Liver (tissue), 8 donors: ENCODE measurements at regions not wholly inside any gene's neighbourhood (a gene's known extent, or its start where the extent isn't known, plus 50 kb on each side); places are given as distances from the start of the nearest gene placed in this dataset.

Experiments
- DNase-seq: peaks from one replicate; pipeline ENCODE4 v3.0.0-alpha.2; 2017; ENCODE audit warnings: low spot score
- H3K27ac ChIP-seq, 2 donors: one replicate each; pipeline ENCODE4 v1.7.0; 2013; ENCODE audit warnings: inconsistent platforms in 2 of 2, low read length in 2 of 2, control low read depth in 1 of 2, low read depth in 1 of 2, mild to moderate bottlenecking in 1 of 2
- H3K27me3 ChIP-seq, 4 donors: one replicate each; pipeline versions ENCODE4 v1.6.1 to v1.7.0; 2013; ENCODE audit warnings: low read length in 3 of 4, inconsistent platforms in 1 of 4, mild to moderate bottlenecking in 1 of 4, moderate library complexity in 1 of 4; ENCODE audit not compliant: control insufficient read depth in 4 of 4, insufficient read depth in 4 of 4
- H3K36me3 ChIP-seq, 4 donors: one replicate each; pipeline versions ENCODE4 v1.6.1 to v1.7.0; 2013; ENCODE audit warnings: low read length in 3 of 4, mild to moderate bottlenecking in 3 of 4, low read depth in 1 of 4, moderate library complexity in 1 of 4; ENCODE audit not compliant: control insufficient read depth in 4 of 4, insufficient read depth in 3 of 4
- H3K4me1 ChIP-seq, 4 donors: one replicate each; pipeline versions ENCODE4 v1.6.1 to v1.7.0; 2013; ENCODE audit warnings: low read length in 3 of 4, mild to moderate bottlenecking in 3 of 4, moderate library complexity in 1 of 4; ENCODE audit not compliant: control insufficient read depth in 4 of 4, insufficient read depth in 4 of 4
- H3K4me3 ChIP-seq, 3 donors: one replicate each; pipeline versions ENCODE4 v1.6.1 to v1.7.0; 2013; ENCODE audit warnings: low read length in 3 of 3, control low read depth in 1 of 3, low read depth in 1 of 3, mild to moderate bottlenecking in 1 of 3
- H3K9ac ChIP-seq, 2 donors: one replicate each; pipeline ENCODE4 v1.7.0; 2013; ENCODE audit warnings: low read length in 2 of 2, mild to moderate bottlenecking in 2 of 2, moderate library complexity in 2 of 2, control low read depth in 1 of 2, low read depth in 1 of 2
- H3K9me3 ChIP-seq, 4 donors: one replicate each; pipeline versions ENCODE4 v1.6.1 to v1.7.0; 2013; ENCODE audit warnings: low read length in 3 of 4; ENCODE audit not compliant: control insufficient read depth in 4 of 4
- CTCF ChIP-seq: fragments of 150-350 bp; IDR thresholded peaks from 2 replicates; pipeline ENCODE4 v1.5.1; 2017; ENCODE audit warnings: improper control_type of control experiment, low read depth, low read length; ENCODE audit not compliant: missing input control
- EGR1 ChIP-seq, 2 donors: IDR thresholded peaks; 2 replicates each; pipeline ENCODE4 v1.6.1; 2016 to 2018; ENCODE audit warnings: antibody characterized with exemption in 2 of 2, low read depth in 2 of 2
- FOXA1 ChIP-seq: IDR thresholded peaks from 2 replicates; pipeline ENCODE4 v1.6.1; 2016; ENCODE audit warnings: antibody characterized with exemption
- GABPA ChIP-seq, 2 donors: IDR thresholded peaks in 1 of 2; conservative IDR thresholded peaks in 1 of 2; 2 replicates each; pipeline ENCODE4 v1.6.1; 2016; ENCODE audit warnings: antibody characterized with exemption in 2 of 2, mild to moderate bottlenecking in 1 of 2, moderate library complexity in 1 of 2
- HNF4G ChIP-seq: IDR thresholded peaks from 2 replicates; pipeline ENCODE4 v1.6.1; 2016; ENCODE audit warnings: antibody characterized with exemption
- JUND ChIP-seq, 2 donors: IDR thresholded peaks; 2 replicates each; pipeline ENCODE4 v1.6.1; 2016; ENCODE audit warnings: antibody characterized with exemption in 2 of 2
- MAX ChIP-seq: IDR thresholded peaks from 2 replicates; pipeline ENCODE4 v1.6.1; 2016; ENCODE audit warnings: antibody characterized with exemption
- RAD21 ChIP-seq, 2 donors: IDR thresholded peaks; 2 replicates each; pipeline ENCODE4 v1.6.1; 2016; ENCODE audit warnings: antibody characterized with exemption in 2 of 2, mild to moderate bottlenecking in 2 of 2
- RXRA ChIP-seq, 2 donors: IDR thresholded peaks; 2 replicates each; pipeline ENCODE4 v1.6.1; 2017 to 2018; ENCODE audit warnings: antibody characterized with exemption in 2 of 2, mild to moderate bottlenecking in 1 of 2
- TAF1 ChIP-seq: conservative IDR thresholded peaks from 2 replicates; pipeline ENCODE4 v1.6.1; 2016; ENCODE audit warnings: antibody characterized with exemption, mild to moderate bottlenecking
- YY1 ChIP-seq: IDR thresholded peaks from 2 replicates; pipeline ENCODE4 v1.6.1; 2016; ENCODE audit warnings: antibody characterized with exemption, mild to moderate bottlenecking
- WGBS: extraction: QIAGEN DNeasy Blood & Tissue Kit; methylation state at CpG from one replicate; pipeline ENCODE4 v1.1.7; 2013; 5-methylcytosine and 5-hydroxymethylcytosine counted together
- TF ChIP-seq, protein P1 (sequence below): IDR thresholded peaks from 2 replicates; pipeline ENCODE4 v1.6.1; 2016; ENCODE audit warnings: antibody characterized with exemption
- TF ChIP-seq, protein P2 (sequence below): IDR thresholded peaks from 2 replicates; pipeline ENCODE4 v1.6.1; 2016; ENCODE audit warnings: antibody characterized with exemption, mild to moderate bottlenecking
- TF ChIP-seq, protein P3 (sequence below): IDR thresholded peaks from 2 replicates; pipeline ENCODE4 v1.6.1; 2016; ENCODE audit warnings: antibody characterized with exemption
- donor health status: healthy.
- donor health status: healthy.
- donor health status: healthy.
- donor health status: healthy.
- donor health status: healthy.

- no peaks in the 10 kb centered on the region for H3K36me3 ChIP-seq
- TF ChIP-seq YY1 = no peak
- no peak for TF ChIP-seq CTCF
- no peak for TF ChIP-seq GABPA (IDR thresholded peaks at IDR 0.05 in 1 of 2, conservative IDR thresholded peaks at IDR 0.05 in 1 of 2)
- TF ChIP-seq FOXA1 = no peak
- TF ChIP-seq, protein P1, sequence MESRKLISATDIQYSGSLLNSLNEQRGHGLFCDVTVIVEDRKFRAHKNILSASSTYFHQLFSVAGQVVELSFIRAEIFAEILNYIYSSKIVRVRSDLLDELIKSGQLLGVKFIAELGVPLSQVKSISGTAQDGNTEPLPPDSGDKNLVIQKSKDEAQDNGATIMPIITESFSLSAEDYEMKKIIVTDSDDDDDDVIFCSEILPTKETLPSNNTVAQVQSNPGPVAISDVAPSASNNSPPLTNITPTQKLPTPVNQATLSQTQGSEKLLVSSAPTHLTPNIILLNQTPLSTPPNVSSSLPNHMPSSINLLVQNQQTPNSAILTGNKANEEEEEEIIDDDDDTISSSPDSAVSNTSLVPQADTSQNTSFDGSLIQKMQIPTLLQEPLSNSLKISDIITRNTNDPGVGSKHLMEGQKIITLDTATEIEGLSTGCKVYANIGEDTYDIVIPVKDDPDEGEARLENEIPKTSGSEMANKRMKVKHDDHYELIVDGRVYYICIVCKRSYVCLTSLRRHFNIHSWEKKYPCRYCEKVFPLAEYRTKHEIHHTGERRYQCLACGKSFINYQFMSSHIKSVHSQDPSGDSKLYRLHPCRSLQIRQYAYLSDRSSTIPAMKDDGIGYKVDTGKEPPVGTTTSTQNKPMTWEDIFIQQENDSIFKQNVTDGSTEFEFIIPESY = no peak
- TF ChIP-seq TAF1 = no peak
- TF ChIP-seq, protein P2, sequence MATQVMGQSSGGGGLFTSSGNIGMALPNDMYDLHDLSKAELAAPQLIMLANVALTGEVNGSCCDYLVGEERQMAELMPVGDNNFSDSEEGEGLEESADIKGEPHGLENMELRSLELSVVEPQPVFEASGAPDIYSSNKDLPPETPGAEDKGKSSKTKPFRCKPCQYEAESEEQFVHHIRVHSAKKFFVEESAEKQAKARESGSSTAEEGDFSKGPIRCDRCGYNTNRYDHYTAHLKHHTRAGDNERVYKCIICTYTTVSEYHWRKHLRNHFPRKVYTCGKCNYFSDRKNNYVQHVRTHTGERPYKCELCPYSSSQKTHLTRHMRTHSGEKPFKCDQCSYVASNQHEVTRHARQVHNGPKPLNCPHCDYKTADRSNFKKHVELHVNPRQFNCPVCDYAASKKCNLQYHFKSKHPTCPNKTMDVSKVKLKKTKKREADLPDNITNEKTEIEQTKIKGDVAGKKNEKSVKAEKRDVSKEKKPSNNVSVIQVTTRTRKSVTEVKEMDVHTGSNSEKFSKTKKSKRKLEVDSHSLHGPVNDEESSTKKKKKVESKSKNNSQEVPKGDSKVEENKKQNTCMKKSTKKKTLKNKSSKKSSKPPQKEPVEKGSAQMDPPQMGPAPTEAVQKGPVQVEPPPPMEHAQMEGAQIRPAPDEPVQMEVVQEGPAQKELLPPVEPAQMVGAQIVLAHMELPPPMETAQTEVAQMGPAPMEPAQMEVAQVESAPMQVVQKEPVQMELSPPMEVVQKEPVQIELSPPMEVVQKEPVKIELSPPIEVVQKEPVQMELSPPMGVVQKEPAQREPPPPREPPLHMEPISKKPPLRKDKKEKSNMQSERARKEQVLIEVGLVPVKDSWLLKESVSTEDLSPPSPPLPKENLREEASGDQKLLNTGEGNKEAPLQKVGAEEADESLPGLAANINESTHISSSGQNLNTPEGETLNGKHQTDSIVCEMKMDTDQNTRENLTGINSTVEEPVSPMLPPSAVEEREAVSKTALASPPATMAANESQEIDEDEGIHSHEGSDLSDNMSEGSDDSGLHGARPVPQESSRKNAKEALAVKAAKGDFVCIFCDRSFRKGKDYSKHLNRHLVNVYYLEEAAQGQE = no peak
- TF ChIP-seq HNF4G = no peak
- peaks cover 0 to 2% (median 0%) of the 10 kb centered on the region in 4 donors for H3K27me3 ChIP-seq
- no peak for DNase-seq
- H3K4me3 ChIP-seq = no peak overlapping the region
- no peak overlapping the region for H3K9ac ChIP-seq
- peaks cover 13 to 24% (median 18%) of the 10 kb centered on the region in 4 donors for H3K9me3 ChIP-seq
- peaks cover 0 to 4% (median 0%) of the 10 kb centered on the region in 4 donors for H3K4me1 ChIP-seq
- 72% methylated on average over 1 of the region's 1 CpG for WGBS
- H3K27ac ChIP-seq = no peak overlapping the region
These were observed 179.0 kb downstream of the POM121L12 start for GRCh38 chr7:53214463-53214862.

DNA sequence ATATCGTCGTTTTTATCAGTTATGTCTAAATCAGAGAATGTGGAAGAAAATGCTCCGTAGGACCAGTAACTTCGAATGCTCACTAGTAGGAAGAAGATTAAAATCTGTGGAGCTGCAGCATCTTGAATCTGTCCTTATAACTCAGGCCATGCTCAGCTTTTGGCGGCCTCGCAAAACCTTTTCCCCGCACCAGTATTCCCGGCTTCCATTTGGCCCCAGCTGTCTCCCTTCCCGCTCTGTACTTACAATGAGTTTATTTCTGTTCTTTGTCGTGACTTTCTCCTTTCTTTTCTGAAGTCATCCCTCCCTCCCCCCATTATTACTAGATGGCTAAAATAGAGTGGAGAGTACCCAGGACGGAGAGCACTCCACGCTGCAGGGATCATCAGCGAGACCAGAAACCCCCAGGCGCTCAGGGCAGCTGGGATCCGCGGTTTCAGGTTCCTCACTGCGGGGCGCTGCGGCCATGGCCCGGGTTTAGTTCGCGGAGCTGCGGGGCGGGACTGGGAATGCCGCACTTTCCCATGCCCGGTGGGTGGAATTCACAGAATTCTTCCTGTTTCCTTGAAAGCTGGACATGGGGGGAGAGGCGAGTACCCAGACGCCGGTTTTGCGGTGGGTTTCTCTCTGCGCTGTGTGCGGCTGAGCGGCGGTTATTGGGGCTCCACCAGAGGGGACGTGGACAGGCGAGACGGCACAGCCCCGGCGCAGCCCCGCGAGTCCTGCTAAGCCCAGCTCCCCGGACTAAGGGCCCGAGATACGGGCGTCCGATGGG, 183.5 kb downstream of the POM121L12 start:
- peaks cover 0 to 2% (median 0%) of the 10 kb centered on the region in 4 donors for H3K27me3 ChIP-seq
- WGBS = 12% methylated on average over 46 of the region's 46 CpGs
- H3K27ac ChIP-seq = no peak overlapping the region
- no peaks in the 10 kb centered on the region for H3K36me3 ChIP-seq
- H3K9me3 ChIP-seq = peaks cover 3 to 13% (median 10%) of the 10 kb centered on the region in 4 donors
- H3K4me3 ChIP-seq = peak overlapping the region in 1 of 3 donors; percentile 31
- no peak overlapping the region for H3K9ac ChIP-seq
- no peak for DNase-seq
- H3K4me1 ChIP-seq = peaks cover 0 to 4% (median 0%) of the 10 kb centered on the region in 4 donors
- TF ChIP-seq, protein P3, sequence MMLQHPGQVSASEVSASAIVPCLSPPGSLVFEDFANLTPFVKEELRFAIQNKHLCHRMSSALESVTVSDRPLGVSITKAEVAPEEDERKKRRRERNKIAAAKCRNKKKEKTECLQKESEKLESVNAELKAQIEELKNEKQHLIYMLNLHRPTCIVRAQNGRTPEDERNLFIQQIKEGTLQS = no peak
- TF ChIP-seq YY1 (no peak), HNF4G (no peak), CTCF (no peak), JUND (IDR thresholded peaks at IDR 0.05) (no peak), EGR1 (IDR thresholded peaks at IDR 0.05; ENCODE audit: low read depth in 2 of 2) (no peak), GABPA (IDR thresholded peaks at IDR 0.05 in 1 of 2, conservative IDR thresholded peaks at IDR 0.05 in 1 of 2) (no peak), RAD21 (IDR thresholded peaks at IDR 0.05) (no peak), RXRA (IDR thresholded peaks at IDR 0.05) (no peak), MAX (no peak)
- TF ChIP-seq, protein P1 = no peak
